ENCODE measurements at regions not wholly inside any gene's neighbourhood (a gene's known extent, or its start where the extent isn't known, plus 50 kb on each side); places are given as distances from the start of the nearest gene placed in this dataset.
A peak's percentile ranks its signal among the peaks of the same experiment; 100 is the strongest.

DNA sequence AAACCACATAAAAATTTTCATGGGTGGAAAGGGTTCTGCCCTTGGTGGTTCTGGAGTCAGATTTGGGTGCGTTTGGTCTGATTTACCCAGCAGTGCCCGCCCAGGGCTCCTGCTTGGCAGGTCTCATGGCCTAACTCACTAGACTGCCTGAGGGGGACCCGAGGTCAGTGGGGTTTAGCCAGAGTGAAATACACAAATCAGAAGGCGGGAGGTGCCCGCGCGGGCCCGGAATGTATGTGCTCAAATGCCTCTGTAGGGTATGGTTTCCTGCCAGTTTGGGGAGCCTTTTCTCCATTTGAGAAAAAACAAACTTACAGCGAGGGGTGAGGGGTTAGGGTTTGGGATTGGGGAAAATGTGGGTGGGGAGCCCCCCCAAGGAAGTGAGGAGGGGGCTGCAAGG lies 70.9 kb upstream of the POLG start:
- 8% methylated on average over 6 of the region's 9 CpGs for WGBS (ENCODE audit: insufficient coverage)
- no peak overlapping the region for H3K4me3 ChIP-seq (ENCODE audit: control insufficient read depth in 1 of 7, extremely low read depth in 1 of 7, insufficient read depth in 4 of 7, low read depth in 2 of 7, low read length in 6 of 7)
- ChIA-PET CTCF (interaction anchor here (1.0 to 2.4 kb wide), 5 partner anchors 14 to 47 kb away, joined by 3 to 8 read pairs (median 3); no protein-coding TSS in a partner anchor), POLR2A (no interaction called here)
- H3K27me3 ChIP-seq (replicated peaks in 2 of 5; ENCODE audit: control insufficient read depth in 4 of 5, insufficient read depth in 5 of 5, low read length in 4 of 5), result peaks cover 18 to 100% (median 76%) of the 10 kb centered on the region in 5 experiments
- H3K9me3 ChIP-seq (ENCODE audit: control extremely low read depth in 1 of 5, control insufficient read depth in 4 of 5, insufficient read depth in 2 of 5, low read depth in 1 of 5, low read length in 4 of 5), result peaks cover 0 to 5% (median 0%) of the 10 kb centered on the region in 5 experiments
- H3K36me3 ChIP-seq (ENCODE audit: control insufficient read depth in 4 of 4, insufficient read depth in 4 of 4, low read length in 3 of 4), result no peaks in the 10 kb centered on the region
- H3K27ac ChIP-seq (ENCODE audit: insufficient read depth in 1 of 2, low read depth in 1 of 2, low read length in 2 of 2, poor library complexity in 1 of 2, severe bottlenecking in 2 of 2), result no peak overlapping the region
- no peak for DNase-seq
- H3K4me1 ChIP-seq (ENCODE audit: control extremely low read depth in 1 of 4, control insufficient read depth in 4 of 4, insufficient read depth in 4 of 4, low read length in 3 of 4), result peaks cover 0 to 49% (median 28%) of the 10 kb centered on the region in 4 experiments

GRCh38 chr15:89404023-89404422 lies 69.4 kb upstream of the POLG start:
- WGBS (ENCODE audit: insufficient coverage), result 22% methylated on average over 3 of the region's 3 CpGs
- peaks cover 16 to 100% (median 63%) of the 10 kb centered on the region in 5 experiments for H3K27me3 ChIP-seq (replicated peaks in 2 of 5; ENCODE audit: control insufficient read depth in 4 of 5, insufficient read depth in 5 of 5, low read length in 4 of 5)
- no peak for DNase-seq
- peaks cover 0 to 5% (median 0%) of the 10 kb centered on the region in 5 experiments for H3K9me3 ChIP-seq (ENCODE audit: control extremely low read depth in 1 of 5, control insufficient read depth in 4 of 5, insufficient read depth in 2 of 5, low read depth in 1 of 5, low read length in 4 of 5)
- CTCF ChIA-PET, result interaction anchor here (1.1 to 2.4 kb wide), 7 partner anchors 9 to 27 kb away, joined by 3 to 8 read pairs (median 3); no protein-coding TSS in a partner anchor
- H3K4me3 ChIP-seq (ENCODE audit: control insufficient read depth in 1 of 7, extremely low read depth in 1 of 7, insufficient read depth in 4 of 7, low read depth in 2 of 7, low read length in 6 of 7), result no peak overlapping the region
- no peaks in the 10 kb centered on the region for H3K36me3 ChIP-seq (ENCODE audit: control insufficient read depth in 4 of 4, insufficient read depth in 4 of 4, low read length in 3 of 4)
- POLR2A ChIA-PET, result no interaction called here
- peaks cover 0 to 52% (median 34%) of the 10 kb centered on the region in 4 experiments for H3K4me1 ChIP-seq (ENCODE audit: control extremely low read depth in 1 of 4, control insufficient read depth in 4 of 4, insufficient read depth in 4 of 4, low read length in 3 of 4)
- no peak overlapping the region for H3K27ac ChIP-seq (ENCODE audit: insufficient read depth in 1 of 2, low read depth in 1 of 2, low read length in 2 of 2, poor library complexity in 1 of 2, severe bottlenecking in 2 of 2)

GRCh38 chr15:89402518-89402805 lies 67.8 kb upstream of the POLG start:
- WGBS (ENCODE audit: insufficient coverage), result no CpG with 5 or more reads among the region's 1 CpG
- H3K27me3 ChIP-seq (replicated peaks in 2 of 5; ENCODE audit: control insufficient read depth in 4 of 5, insufficient read depth in 5 of 5, low read length in 4 of 5), result peaks cover 22 to 100% (median 63%) of the 10 kb centered on the region in 5 experiments
- DNase-seq, result no peak
- no peak overlapping the region for H3K27ac ChIP-seq (ENCODE audit: insufficient read depth in 1 of 2, low read depth in 1 of 2, low read length in 2 of 2, poor library complexity in 1 of 2, severe bottlenecking in 2 of 2)
- CTCF ChIA-PET, result interaction anchor here (1.1 to 2.5 kb wide), 5 partner anchors 15 to 43 kb away, joined by 3 to 17 read pairs (median 3); no protein-coding TSS in a partner anchor
- H3K4me3 ChIP-seq (ENCODE audit: control insufficient read depth in 1 of 7, extremely low read depth in 1 of 7, insufficient read depth in 4 of 7, low read depth in 2 of 7, low read length in 6 of 7), result no peak overlapping the region
- POLR2A ChIA-PET, result no interaction called here
- peaks cover 0 to 37% (median 23%) of the 10 kb centered on the region in 4 experiments for H3K4me1 ChIP-seq (ENCODE audit: control extremely low read depth in 1 of 4, control insufficient read depth in 4 of 4, insufficient read depth in 4 of 4, low read length in 3 of 4)
- H3K9me3 ChIP-seq (ENCODE audit: control extremely low read depth in 1 of 5, control insufficient read depth in 4 of 5, insufficient read depth in 2 of 5, low read depth in 1 of 5, low read length in 4 of 5), result peaks cover 0 to 5% (median 0%) of the 10 kb centered on the region in 5 experiments
- H3K36me3 ChIP-seq (ENCODE audit: control insufficient read depth in 4 of 4, insufficient read depth in 4 of 4, low read length in 3 of 4), result no peaks in the 10 kb centered on the region

- POLR2A ChIA-PET, result no interaction called here
These were observed 67.2 kb upstream of the POLG start for GRCh38 chr15:89401631-89402517.

DNA sequence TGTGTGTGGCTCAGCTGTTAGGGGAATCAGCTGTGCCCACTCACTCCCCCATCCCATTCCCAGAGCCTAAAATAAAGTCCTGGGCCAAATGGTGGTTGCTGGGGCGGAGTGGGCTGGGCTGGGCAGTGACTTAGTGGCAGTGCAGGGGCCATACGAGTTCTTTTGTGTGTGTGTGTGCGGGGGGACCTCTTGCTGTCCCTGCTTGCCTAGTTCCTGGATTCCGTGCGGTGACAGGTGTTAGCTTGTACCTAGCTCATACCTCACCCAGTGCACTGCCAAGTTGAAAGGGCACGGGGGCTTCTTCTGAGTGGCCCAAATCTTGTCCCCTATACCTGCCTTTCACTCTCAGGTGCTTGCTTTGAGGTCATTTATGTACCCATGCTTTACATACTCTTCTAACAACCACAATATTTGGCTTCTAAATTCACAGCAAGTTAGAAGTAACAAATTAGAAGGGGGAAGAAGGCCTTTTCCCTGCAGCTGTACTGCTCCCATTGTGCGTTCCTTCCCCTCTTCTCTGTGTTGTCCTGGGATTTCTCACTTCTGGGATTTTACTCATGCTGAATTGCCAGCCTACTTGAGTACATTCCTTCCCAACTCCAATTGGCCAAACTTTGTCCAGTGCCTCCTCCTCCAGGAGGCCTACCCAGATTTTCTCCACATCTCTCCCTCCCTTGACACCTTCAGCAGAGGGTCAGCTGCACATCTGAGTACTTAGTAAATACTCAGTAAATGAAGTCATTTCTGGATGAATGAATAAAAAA lies 66.3 kb upstream of the POLG start:
- peaks cover 0 to 32% (median 23%) of the 10 kb centered on the region in 4 experiments for H3K4me1 ChIP-seq (ENCODE audit: control extremely low read depth in 1 of 4, control insufficient read depth in 4 of 4, insufficient read depth in 4 of 4, low read length in 3 of 4)
- DNase-seq, result no peak
- CTCF ChIA-PET, result interaction anchor here (0.7 to 2.7 kb wide), 8 partner anchors 9 to 46 kb away, joined by 3 to 17 read pairs (median 3); no protein-coding TSS in a partner anchor
- 39% methylated on average over 7 of the region's 7 CpGs for WGBS (ENCODE audit: insufficient coverage)
- no peaks in the 10 kb centered on the region for H3K36me3 ChIP-seq (ENCODE audit: control insufficient read depth in 4 of 4, insufficient read depth in 4 of 4, low read length in 3 of 4)
- no peak overlapping the region for H3K27ac ChIP-seq (ENCODE audit: insufficient read depth in 1 of 2, low read depth in 1 of 2, low read length in 2 of 2, poor library complexity in 1 of 2, severe bottlenecking in 2 of 2)
- POLR2A ChIA-PET, result no interaction called here
- peaks cover 0 to 5% (median 0%) of the 10 kb centered on the region in 5 experiments for H3K9me3 ChIP-seq (ENCODE audit: control extremely low read depth in 1 of 5, control insufficient read depth in 4 of 5, insufficient read depth in 2 of 5, low read depth in 1 of 5, low read length in 4 of 5)
- peaks cover 30 to 92% (median 63%) of the 10 kb centered on the region in 5 experiments for H3K27me3 ChIP-seq (replicated peaks in 2 of 5; ENCODE audit: control insufficient read depth in 4 of 5, insufficient read depth in 5 of 5, low read length in 4 of 5)
- no peak overlapping the region for H3K4me3 ChIP-seq (ENCODE audit: control insufficient read depth in 1 of 7, extremely low read depth in 1 of 7, insufficient read depth in 4 of 7, low read depth in 2 of 7, low read length in 6 of 7)

More at GRCh38 chr15:89401631-89402517, 67.2 kb upstream of the POLG start:
- H3K4me3 ChIP-seq (ENCODE audit: control insufficient read depth in 1 of 7, extremely low read depth in 1 of 7, insufficient read depth in 4 of 7, low read depth in 2 of 7, low read length in 6 of 7), result peak overlapping the region in 1 of 7 experiments; percentile 20
- peaks cover 0 to 33% (median 24%) of the 10 kb centered on the region in 4 experiments for H3K4me1 ChIP-seq (ENCODE audit: control extremely low read depth in 1 of 4, control insufficient read depth in 4 of 4, insufficient read depth in 4 of 4, low read length in 3 of 4)
- CTCF ChIA-PET, result interaction anchor here (0.7 to 2.5 kb wide), 6 partner anchors 10 to 42 kb away, joined by 3 to 17 read pairs (median 3); no protein-coding TSS in a partner anchor
- no peaks in the 10 kb centered on the region for H3K36me3 ChIP-seq (ENCODE audit: control insufficient read depth in 4 of 4, insufficient read depth in 4 of 4, low read length in 3 of 4)
- H3K27me3 ChIP-seq (replicated peaks in 2 of 5; ENCODE audit: control insufficient read depth in 4 of 5, insufficient read depth in 5 of 5, low read length in 4 of 5), result peaks cover 27 to 100% (median 64%) of the 10 kb centered on the region in 5 experiments
- peak in 1 of 3 donors; percentile 37 for DNase-seq
- no peak overlapping the region for H3K27ac ChIP-seq (ENCODE audit: insufficient read depth in 1 of 2, low read depth in 1 of 2, low read length in 2 of 2, poor library complexity in 1 of 2, severe bottlenecking in 2 of 2)
- 11% methylated on average over 8 of the region's 12 CpGs for WGBS (ENCODE audit: insufficient coverage)
- peaks cover 0 to 5% (median 0%) of the 10 kb centered on the region in 5 experiments for H3K9me3 ChIP-seq (ENCODE audit: control extremely low read depth in 1 of 5, control insufficient read depth in 4 of 5, insufficient read depth in 2 of 5, low read depth in 1 of 5, low read length in 4 of 5)

- Histone ChIP-seq H3K27me3 (replicated peaks in 2 of 5; ENCODE audit: control insufficient read depth in 4 of 5, insufficient read depth in 5 of 5, low read length in 4 of 5) (peaks cover 30 to 85% (median 56%) of the 10 kb centered on the region in 5 experiments), H3K9me3 (ENCODE audit: control extremely low read depth in 1 of 5, control insufficient read depth in 4 of 5, insufficient read depth in 2 of 5, low read depth in 1 of 5, low read length in 4 of 5) (peaks cover 0 to 5% (median 0%) of the 10 kb centered on the region in 5 experiments), H3K36me3 (ENCODE audit: control insufficient read depth in 4 of 4, insufficient read depth in 4 of 4, low read length in 3 of 4) (no peaks in the 10 kb centered on the region), H3K27ac (ENCODE audit: insufficient read depth in 1 of 2, low read depth in 1 of 2, low read length in 2 of 2, poor library complexity in 1 of 2, severe bottlenecking in 2 of 2) (no peak overlapping the region), H3K4me1 (ENCODE audit: control extremely low read depth in 1 of 4, control insufficient read depth in 4 of 4, insufficient read depth in 4 of 4, low read length in 3 of 4) (peaks cover 0 to 36% (median 30%) of the 10 kb centered on the region in 4 experiments), H3K4me3 (ENCODE audit: control insufficient read depth in 1 of 7, extremely low read depth in 1 of 7, insufficient read depth in 4 of 7, low read depth in 2 of 7, low read length in 6 of 7) (peak overlapping the region in 2 of 7 experiments; percentile 54 to 63)
- no peak for DNase-seq
- POLR2A ChIA-PET, result no interaction called here
- WGBS (ENCODE audit: insufficient coverage), result 4% methylated on average over 27 of the region's 55 CpGs
- CTCF ChIA-PET, result interaction anchor here (1.0 to 3.2 kb wide), 7 partner anchors 10 to 46 kb away, joined by 3 to 17 read pairs (median 3); no protein-coding TSS in a partner anchor
These were observed 65.6 kb upstream of the POLG start for GRCh38 chr15:89400116-89400781.
